H1 (cell line): ENCODE measurements at regions not wholly inside any gene's neighbourhood (a gene's known extent, or its start where the extent isn't known, plus 50 kb on each side); places are given as distances from the start of the nearest gene placed in this dataset.

Experiments
- CTCF ChIA-PET: fragments of 300-600 bp; sonication (Branson Sonifier 250); formaldehyde crosslinking; loops from one replicate; lab custom pipeline; 2021; ENCODE audit not compliant: partially characterized antibody; lab: Charles Lee
- POLR2A ChIA-PET: fragments of 300-600 bp; sonication (Branson Sonifier 250); formaldehyde crosslinking; loops from one replicate; lab custom pipeline; 2021; ENCODE audit warnings: inconsistent platforms; ENCODE audit not compliant: partially characterized antibody; lab: Charles Lee
- DNase-seq, 2 experiments: peaks; one replicate each; pipeline versions ENCODE4 v3.0.0 to v3.0.0-alpha.2; 2010 to 2022; ENCODE audit warnings: low spot score in 2 of 2, low read depth in 1 of 2, mixed read lengths in 1 of 2
- FAIRE-seq: peaks from 2 replicates; lab custom pipeline; 2011; peaks lifted over from hg19 to GRCh38; lab: Jason Lieb, UNC
- H2AFZ ChIP-seq: 2 replicates; pipeline ENCODE4 v1.8.1; 2012; ENCODE audit warnings: low read length, inconsistent platforms
- H2AK5ac ChIP-seq: 2 replicates; pipeline ENCODE4 v1.6.1; 2013; ENCODE audit warnings: low read depth, low read length
- H2BK120ac ChIP-seq: replicated peaks from 2 replicates; pipeline ENCODE3; 2013; ENCODE audit warnings: low read depth, low read length, inconsistent platforms
- H2BK12ac ChIP-seq: 2 replicates; pipeline ENCODE4 v1.6.1; 2013; ENCODE audit warnings: low read depth, low read length
- H2BK15ac ChIP-seq: 2 replicates; pipeline ENCODE4 v1.6.1; 2013; ENCODE audit warnings: low read length
- H2BK20ac ChIP-seq: 2 replicates; pipeline ENCODE4 v1.6.1; 2013; ENCODE audit warnings: low read length
- H2BK5ac ChIP-seq: 2 replicates; pipeline ENCODE4 v1.6.1; 2013; ENCODE audit warnings: low read depth, low read length
- H3K14ac ChIP-seq: 2 replicates; pipeline ENCODE4 v1.6.1; 2013; ENCODE audit warnings: inconsistent platforms; ENCODE audit not compliant: insufficient read length
- H3K18ac ChIP-seq: 2 replicates; pipeline ENCODE4 v1.6.1; 2013; ENCODE audit warnings: low read length; ENCODE audit errors: extremely low read depth
- H3K23ac ChIP-seq: 2 replicates; pipeline ENCODE4 v1.6.1; 2013; ENCODE audit warnings: inconsistent platforms; ENCODE audit not compliant: insufficient read length
- H3K23me2 ChIP-seq: 2 replicates; pipeline ENCODE4 v1.6.1; 2013; ENCODE audit warnings: low read depth, low read length
- H3K27ac ChIP-seq: 2 replicates; pipeline ENCODE4 v1.6.1; 2011; ENCODE audit warnings: low read depth, low read length, inconsistent platforms
- H3K27me3 ChIP-seq, 4 experiments: replicated peaks in 1 of 4; 1 replicate in 1 of 4; 2 replicates in 3 of 4; pipeline versions ENCODE4 v1.6.1 to v1.8.1; 2011 to 2013; ENCODE audit warnings: low read length in 3 of 4, mild to moderate bottlenecking in 3 of 4, inconsistent platforms in 2 of 4, mixed read lengths in 2 of 4, moderate library complexity in 1 of 4; ENCODE audit not compliant: control insufficient read depth in 3 of 4, insufficient read depth in 3 of 4; ENCODE audit errors: extremely low read depth in 1 of 4
- H3K36me3 ChIP-seq, 4 experiments: 2 replicates each; pipeline versions ENCODE4 v1.6.1 to v1.8.1; 2011 to 2013; ENCODE audit warnings: mild to moderate bottlenecking in 4 of 4, low read length in 3 of 4, moderate library complexity in 2 of 4, control low read depth in 1 of 4, inconsistent platforms in 1 of 4; ENCODE audit not compliant: insufficient read depth in 4 of 4, control insufficient read depth in 2 of 4
- H3K4ac ChIP-seq: replicated peaks from 2 replicates; pipeline ENCODE3; 2013; ENCODE audit warnings: low read length, low read depth, mixed read lengths, inconsistent platforms; ENCODE audit not compliant: insufficient read length
- H3K4me1 ChIP-seq, 4 experiments: replicated peaks in 1 of 4; 1 replicate in 1 of 4; 2 replicates in 3 of 4; pipeline versions ENCODE4 v1.6.1 to v1.8.1; 2011 to 2013; ENCODE audit warnings: low read length in 3 of 4, inconsistent platforms in 2 of 4, mixed read lengths in 1 of 4; ENCODE audit not compliant: insufficient read depth in 4 of 4, control insufficient read depth in 3 of 4
- H3K4me2 ChIP-seq, 2 experiments: 2 replicates each; pipeline versions ENCODE4 v1.6.1 to v1.8.1; 2011 to 2013; ENCODE audit warnings: low read depth in 2 of 2, low read length in 2 of 2, control low read depth in 1 of 2, inconsistent platforms in 1 of 2, mild to moderate bottlenecking in 1 of 2; ENCODE audit not compliant: insufficient read depth in 1 of 2
- H3K4me3 ChIP-seq, 4 experiments: fragments of 200-600, 300-600 bp in 1 of 4; sonication (generic), shearing (Covaris generic), sonication (Bioruptor Twin) in 1 of 4; 2 replicates each; pipeline versions ENCODE4 v1.5.1 to v1.8.1; 2011 to 2016; ENCODE audit warnings: low read length in 4 of 4, low read depth in 3 of 4, control low read depth in 2 of 4, inconsistent platforms in 2 of 4, mild to moderate bottlenecking in 2 of 4, mixed read lengths in 1 of 4, moderate library complexity in 1 of 4; ENCODE audit not compliant: insufficient read depth in 2 of 4; ENCODE audit errors: extremely low read depth in 1 of 4
- H3K56ac ChIP-seq: replicated peaks from 2 replicates; pipeline ENCODE3; 2013; ENCODE audit warnings: low read depth, mild to moderate bottlenecking, mixed read lengths, low read length, inconsistent platforms; ENCODE audit not compliant: insufficient read length
- H3K79me1 ChIP-seq: 2 replicates; pipeline ENCODE4 v1.6.1; 2013; ENCODE audit warnings: low read depth, low read length, control low read depth
- H3K79me2 ChIP-seq, 2 experiments: 2 replicates each; pipeline versions ENCODE4 v1.6.1 to v1.8.1; 2012 to 2013; ENCODE audit warnings: low read length in 2 of 2, mild to moderate bottlenecking in 2 of 2, inconsistent platforms in 1 of 2; ENCODE audit not compliant: insufficient read depth in 2 of 2, control insufficient read depth in 1 of 2
- H3K9ac ChIP-seq, 4 experiments: replicated peaks in 1 of 4; 1 replicate in 1 of 4; 2 replicates in 3 of 4; pipeline versions ENCODE4 v1.6.1 to v1.8.1; 2011 to 2013; ENCODE audit warnings: low read depth in 3 of 4, low read length in 3 of 4, control low read depth in 2 of 4, mild to moderate bottlenecking in 2 of 4, moderate library complexity in 2 of 4, inconsistent platforms in 1 of 4; ENCODE audit errors: extremely low read depth in 1 of 4
- H3K9me3 ChIP-seq, 2 experiments: 2 replicates each; pipeline versions ENCODE4 v1.6.1 to v1.8.1; 2012 to 2013; ENCODE audit warnings: mild to moderate bottlenecking in 2 of 2, moderate library complexity in 2 of 2, control low read depth in 1 of 2, inconsistent platforms in 1 of 2, low read depth in 1 of 2, low read length in 1 of 2, mixed read lengths in 1 of 2; ENCODE audit not compliant: insufficient read depth in 2 of 2
- H4K20me1 ChIP-seq, 2 experiments: replicated peaks in 1 of 2; 2 replicates each; pipeline versions ENCODE3 to v1.8.1; 2011 to 2013; ENCODE audit warnings: inconsistent platforms in 2 of 2, low read length in 2 of 2, mild to moderate bottlenecking in 1 of 2; ENCODE audit not compliant: insufficient read depth in 2 of 2, control insufficient read depth in 1 of 2
- H4K5ac ChIP-seq: 2 replicates; pipeline ENCODE4 v1.6.1; 2013; ENCODE audit warnings: low read length, low read depth, mixed read lengths, inconsistent platforms; ENCODE audit not compliant: insufficient read length
- H4K8ac ChIP-seq: 2 replicates; pipeline ENCODE4 v1.8.0; 2013; ENCODE audit warnings: mild to moderate bottlenecking, moderate library complexity, low read length, inconsistent platforms; ENCODE audit not compliant: insufficient read depth; ENCODE audit errors: extremely low read depth
- H4K91ac ChIP-seq: replicated peaks from 2 replicates; pipeline ENCODE3; 2013; ENCODE audit warnings: low read length, mixed read lengths, inconsistent platforms; ENCODE audit not compliant: insufficient read length
- E2F6 ChIP-seq: IDR thresholded peaks from 2 replicates; pipeline ENCODE4 v1.6.1; 2012; ENCODE audit warnings: inconsistent platforms
- MAX ChIP-seq: IDR thresholded peaks from 2 replicates; pipeline ENCODE4 v1.6.1; 2012; ENCODE audit warnings: inconsistent platforms
- USF2 ChIP-seq: IDR thresholded peaks from 2 replicates; pipeline ENCODE4 v1.6.1; 2011; ENCODE audit warnings: low read length, improper control_type of control experiment
- YY1 ChIP-seq: IDR thresholded peaks from 2 replicates; pipeline ENCODE4 v1.6.1; 2011; ENCODE audit warnings: low read depth, mild to moderate bottlenecking, low read length
- WGBS, 2 experiments: shearing (Covaris generic) in 1 of 2; methylation state at CpG; one replicate each; pipeline versions ENCODE4 v1.1.6 to v1.1.7; 2013 to 2015; ENCODE audit warnings: low lambda C conversion rate in 2 of 2, mixed read lengths in 2 of 2, inconsistent platforms in 1 of 2, low coverage in 1 of 2, missing lambda C conversion rate in 1 of 2; ENCODE audit not compliant: insufficient replicate concordance in 2 of 2, insufficient coverage in 1 of 2, insufficient read length in 1 of 2; ENCODE audit errors: extremely low coverage in 1 of 2, missing lambda C conversion rate in 1 of 2; 5-methylcytosine and 5-hydroxymethylcytosine counted together

GRCh38 chr6:29236060-29236459 is 65.4 kb downstream of the OR2J2 start:
- Histone ChIP-seq H4K5ac (no peak overlapping the region), H4K8ac (no peak overlapping the region), H3K79me2 (no peaks in the 10 kb centered on the region), H3K14ac (no peak overlapping the region), H2BK120ac (peak overlapping the region; percentile 7), H3K4me1 (peaks cover 0 to 4% (median 2%) of the 10 kb centered on the region in 4 experiments; a peak in 2 of 7 replicates), H3K18ac (no peak overlapping the region), H3K79me1 (no peaks in the 10 kb centered on the region), H2AK5ac (no peak overlapping the region), H2BK20ac (no peak overlapping the region), H4K91ac (no peak overlapping the region), H3K23me2 (no peaks in the 10 kb centered on the region), H2BK12ac (0 out of 2 replicates have a peak overlapping the region, but pooled peaks have one; percentile 30), H2AFZ (peak overlapping the region; percentile 97), H4K20me1 (no peaks in the 10 kb centered on the region), H2BK5ac (no peak overlapping the region), H3K4me3 (no peak overlapping the region; a peak in 1 of 8 replicates), H3K27ac (no peak overlapping the region), H3K23ac (no peak overlapping the region), H3K36me3 (no peaks in the 10 kb centered on the region), H2BK15ac (no peak overlapping the region), H3K9me3 (no peaks in the 10 kb centered on the region), H3K4ac (no peak overlapping the region), H3K27me3 (no peaks in the 10 kb centered on the region), H3K56ac (no peak overlapping the region), H3K4me2 (no peak overlapping the region), H3K9ac (no peak overlapping the region)
- no peak for FAIRE-seq
- ChIA-PET CTCF (no interaction called here), POLR2A (no interaction called here)
- DNase-seq, result no peak
- WGBS, 2 experiments, result 67% methylated on average over 5 of the region's 5 CpGs; no CpG with 5 or more reads in 1 of the 2 experiments
- TF ChIP-seq USF2 (no peak), MAX (peak; percentile 82), YY1 (peak; percentile 82), E2F6 (peak; percentile 74; the same call in 1 of the 2 replicates)
